H1 (cell line): ENCODE measurements at regions not wholly inside any gene's neighbourhood (a gene's known extent, or its start where the extent isn't known, plus 50 kb on each side); places are given as distances from the start of the nearest gene placed in this dataset.

Experiments
- BCL11A ChIP-seq, 2 experiments: IDR thresholded peaks; one replicate each; pipeline ENCODE4 v1.6.1; 2011; ENCODE audit warnings: low read depth in 2 of 2, low read length in 2 of 2, mild to moderate bottlenecking in 2 of 2
- CBX5 ChIP-seq: fragments of 300-800, 300-1000 bp; sonication (generic); IDR thresholded peaks from 2 replicates; pipeline ENCODE4 v1.7.1; 2016; ENCODE audit warnings: antibody characterized with exemption, low read length, low read depth
- CEBPB ChIP-seq: IDR thresholded peaks from 2 replicates; pipeline ENCODE4 v1.6.1; 2012; ENCODE audit warnings: low read depth, low read length
- EZH2 ChIP-seq: fragments of 200-600 bp; sonication (generic); IDR thresholded peaks from 2 replicates; pipeline ENCODE4 v1.7.1; 2012; ENCODE audit warnings: low read depth, mild to moderate bottlenecking, moderate library complexity, low read length, inconsistent platforms; ENCODE audit not compliant: severe bottlenecking
- HDAC6 ChIP-seq: IDR thresholded peaks from one replicate; pipeline ENCODE4 v1.7.1; 2012; ENCODE audit warnings: low read depth, mild to moderate bottlenecking, inconsistent platforms, low read length, moderate library complexity
- NRF1 ChIP-seq: IDR thresholded peaks from 2 replicates; pipeline ENCODE4 v1.6.1; 2011; ENCODE audit warnings: mild to moderate bottlenecking, low read depth, low read length, improper control_type of control experiment
- POLR2A ChIP-seq, 2 experiments: IDR thresholded peaks; 1 replicate in 1 of 2; 2 replicates in 1 of 2; pipeline ENCODE4 v1.6.1; 2011; ENCODE audit warnings: low read depth in 2 of 2, low read length in 2 of 2, mild to moderate bottlenecking in 2 of 2; ENCODE audit errors: control extremely low read depth in 1 of 2
- YY1 ChIP-seq: IDR thresholded peaks from 2 replicates; pipeline ENCODE4 v1.6.1; 2011; ENCODE audit warnings: low read depth, mild to moderate bottlenecking, low read length
- TF ChIP-seq, protein P1 (sequence below), 3 experiments: IDR thresholded peaks; 1 replicate in 2 of 3; 2 replicates in 1 of 3; pipeline versions ENCODE4 v1.5.1 to v1.6.1; 2011; ENCODE audit warnings: low read length in 3 of 3, mild to moderate bottlenecking in 3 of 3, inconsistent platforms in 2 of 3, low read depth in 1 of 3, moderate library complexity in 1 of 3; ENCODE audit not compliant: insufficient read depth in 1 of 3; ENCODE audit errors: control extremely low read depth in 1 of 3

- TF ChIP-seq BCL11A (IDR thresholded peaks at IDR 0.05; ENCODE audit: low read depth in 2 of 2, low read length in 2 of 2): no peak
- TF ChIP-seq, protein P1, sequence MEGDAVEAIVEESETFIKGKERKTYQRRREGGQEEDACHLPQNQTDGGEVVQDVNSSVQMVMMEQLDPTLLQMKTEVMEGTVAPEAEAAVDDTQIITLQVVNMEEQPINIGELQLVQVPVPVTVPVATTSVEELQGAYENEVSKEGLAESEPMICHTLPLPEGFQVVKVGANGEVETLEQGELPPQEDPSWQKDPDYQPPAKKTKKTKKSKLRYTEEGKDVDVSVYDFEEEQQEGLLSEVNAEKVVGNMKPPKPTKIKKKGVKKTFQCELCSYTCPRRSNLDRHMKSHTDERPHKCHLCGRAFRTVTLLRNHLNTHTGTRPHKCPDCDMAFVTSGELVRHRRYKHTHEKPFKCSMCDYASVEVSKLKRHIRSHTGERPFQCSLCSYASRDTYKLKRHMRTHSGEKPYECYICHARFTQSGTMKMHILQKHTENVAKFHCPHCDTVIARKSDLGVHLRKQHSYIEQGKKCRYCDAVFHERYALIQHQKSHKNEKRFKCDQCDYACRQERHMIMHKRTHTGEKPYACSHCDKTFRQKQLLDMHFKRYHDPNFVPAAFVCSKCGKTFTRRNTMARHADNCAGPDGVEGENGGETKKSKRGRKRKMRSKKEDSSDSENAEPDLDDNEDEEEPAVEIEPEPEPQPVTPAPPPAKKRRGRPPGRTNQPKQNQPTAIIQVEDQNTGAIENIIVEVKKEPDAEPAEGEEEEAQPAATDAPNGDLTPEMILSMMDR (IDR thresholded peaks at IDR 0.05; ENCODE audit: control extremely low read depth in 1 of 3, insufficient read depth in 1 of 3, low read depth in 1 of 3, low read length in 3 of 3): no peak
- TF ChIP-seq HDAC6: no peak
- TF ChIP-seq CBX5: no peak
- no peak for TF ChIP-seq POLR2A (IDR thresholded peaks at IDR 0.05; ENCODE audit: control extremely low read depth in 1 of 2, low read depth in 2 of 2, low read length in 2 of 2)
- TF ChIP-seq YY1: no peak
- TF ChIP-seq CEBPB: no peak
- no peak for TF ChIP-seq NRF1
- TF ChIP-seq EZH2: no peak
Measured at GRCh38 chr12:33562401-33562800, 122.8 kb upstream of the SYT10 start.
